Activated CD8-positive, alpha-beta memory T cell treated with anti-CD3 and anti-CD28 coated beads, Interleukin-2, amount 50 U/mL, for 48 hours (primary cell): ENCODE measurements at regions not wholly inside any gene's neighbourhood (a gene's known extent, or its start where the extent isn't known, plus 50 kb on each side); places are given as distances from the start of the nearest gene placed in this dataset.

Experiments
- DNase-seq: peaks from one replicate; pipeline ENCODE4 v3.0.0-alpha.2; 2020

GRCh38 chr10:117720931-117721835, 178.6 kb downstream of the EMX2 start:
- DNase-seq, result no peak

GRCh38 chr10:117721873-117722272, 179.3 kb downstream of the EMX2 start:
- DNase-seq, result no peak

GRCh38 chr10:117723343-117723742, 180.8 kb downstream of the EMX2 start:
- no peak for DNase-seq

GRCh38 chr10:117725993-117726392, 183.4 kb downstream of the EMX2 start:
- no peak for DNase-seq

- no peak for DNase-seq
Measured at GRCh38 chr10:117726596-117727295, 184.2 kb downstream of the EMX2 start.

DNA sequence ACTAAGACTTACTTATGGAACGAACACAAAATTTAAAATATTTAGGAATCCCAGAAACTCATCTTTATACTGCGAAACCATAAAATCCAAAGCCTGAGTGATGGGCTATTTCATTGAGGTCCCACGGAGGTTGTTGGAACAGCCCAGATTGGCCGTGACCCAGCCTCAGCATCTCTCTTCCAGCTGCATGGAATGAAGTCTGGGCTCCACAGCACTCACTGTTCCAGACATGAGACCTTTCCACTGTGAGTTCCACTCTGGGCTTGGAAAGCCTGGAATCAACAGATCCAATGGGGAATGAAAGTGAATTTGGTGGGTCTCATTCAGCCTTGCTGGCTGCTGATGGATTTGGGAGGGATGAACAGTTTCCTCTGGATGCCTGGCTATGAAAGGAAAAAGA, 184.9 kb downstream of the EMX2 start:
- no peak for DNase-seq

- DNase-seq, result no peak
Measured at GRCh38 chr10:117728087-117728486, 185.5 kb downstream of the EMX2 start.

DNA sequence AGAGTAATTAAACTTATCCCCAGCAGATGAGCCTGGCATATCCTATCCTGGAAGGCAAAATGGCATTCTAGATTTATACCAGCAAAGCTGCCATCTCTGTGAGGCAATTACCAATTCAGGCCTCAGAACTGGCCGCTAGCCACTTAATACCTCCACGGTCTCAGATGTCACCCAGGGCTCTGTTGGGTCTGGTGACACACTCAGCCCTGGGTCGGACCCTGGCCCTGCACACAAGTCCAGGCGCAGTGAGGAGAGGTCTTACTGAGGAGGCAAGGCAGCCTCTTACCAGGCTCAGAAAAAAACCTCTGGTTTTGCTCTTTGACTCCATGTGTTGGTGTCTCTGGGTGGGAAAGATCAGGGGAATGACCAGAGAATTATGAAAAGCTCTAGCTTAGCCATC, 186.6 kb downstream of the EMX2 start:
- no peak for DNase-seq

- DNase-seq, result no peak
Measured at GRCh38 chr10:117731121-117731791, 188.7 kb downstream of the EMX2 start.

GRCh38 chr10:117734731-117735405, 192.3 kb downstream of the EMX2 start:
- no peak for DNase-seq

DNA sequence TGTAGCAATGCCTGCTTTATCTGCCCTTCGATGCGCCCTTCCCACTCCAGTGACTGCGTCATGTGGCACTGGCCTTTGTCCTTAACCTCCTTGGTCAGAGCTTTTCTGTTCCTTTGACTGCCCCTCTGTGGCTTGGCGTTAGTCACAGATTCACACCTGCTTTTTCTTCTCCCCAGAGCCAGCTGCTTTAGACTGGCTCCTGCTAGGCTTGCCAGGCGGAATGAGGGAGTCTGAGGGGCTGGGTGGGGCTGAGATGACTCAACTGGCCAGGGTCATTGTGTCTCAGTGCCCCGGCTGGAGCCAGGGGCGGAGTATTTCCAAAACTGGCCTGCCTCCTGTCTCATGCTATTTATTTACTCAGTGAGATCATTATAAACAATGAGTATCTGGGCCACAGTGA, 194.1 kb downstream of the EMX2 start:
- no peak for DNase-seq

DNA sequence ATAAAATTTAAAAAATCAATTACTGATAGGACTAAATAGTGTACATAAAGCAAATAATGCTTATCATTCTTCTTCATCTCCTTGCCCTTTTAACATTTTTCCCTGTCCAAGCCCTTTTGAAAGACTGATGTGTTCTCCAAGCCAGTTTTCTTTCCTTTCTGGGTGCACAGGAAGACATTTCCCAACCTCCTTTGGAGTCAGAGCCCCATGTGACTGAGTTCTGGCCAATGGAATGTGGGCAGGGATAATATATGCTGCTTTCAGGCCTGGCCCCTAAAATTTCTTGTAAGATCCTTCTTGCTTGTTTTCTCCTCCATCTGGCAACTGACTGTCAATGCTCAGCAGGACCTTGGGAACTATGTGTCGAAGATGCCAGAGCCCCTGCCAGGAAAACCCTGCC, 197.5 kb downstream of the EMX2 start:
- DNase-seq, result no peak

DNA sequence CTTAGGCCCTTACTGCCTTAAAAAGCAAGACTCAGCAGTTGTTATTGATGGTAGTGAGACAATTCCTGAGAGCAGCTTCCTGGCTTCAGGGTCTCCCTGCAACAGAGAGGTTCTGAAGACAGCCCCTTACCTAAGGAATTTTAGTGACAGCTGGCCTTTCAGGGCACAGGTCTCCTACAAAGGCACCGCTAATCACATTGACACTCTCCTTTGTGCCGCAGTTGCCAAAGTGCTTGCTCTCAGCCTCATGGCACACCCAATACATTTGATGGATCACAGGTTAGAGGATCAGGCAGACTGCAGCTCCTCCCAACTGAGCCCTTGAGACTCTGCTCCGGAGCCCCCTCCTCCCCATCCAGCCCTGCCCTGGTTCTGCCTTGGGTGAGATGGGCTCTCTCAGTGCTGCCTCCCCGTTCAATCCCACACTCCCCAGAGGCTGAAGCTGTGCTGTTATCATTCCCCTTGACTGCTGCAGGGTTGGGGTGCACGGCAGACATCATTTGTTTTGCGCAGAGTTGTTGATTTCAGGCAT, 198.2 kb downstream of the EMX2 start:
- DNase-seq, result no peak

- DNase-seq, result no peak
Measured at GRCh38 chr10:117741524-117741923, 199.0 kb downstream of the EMX2 start.

- no peak for DNase-seq
Measured at GRCh38 chr10:117743509-117743908, 201.0 kb downstream of the EMX2 start.

DNA sequence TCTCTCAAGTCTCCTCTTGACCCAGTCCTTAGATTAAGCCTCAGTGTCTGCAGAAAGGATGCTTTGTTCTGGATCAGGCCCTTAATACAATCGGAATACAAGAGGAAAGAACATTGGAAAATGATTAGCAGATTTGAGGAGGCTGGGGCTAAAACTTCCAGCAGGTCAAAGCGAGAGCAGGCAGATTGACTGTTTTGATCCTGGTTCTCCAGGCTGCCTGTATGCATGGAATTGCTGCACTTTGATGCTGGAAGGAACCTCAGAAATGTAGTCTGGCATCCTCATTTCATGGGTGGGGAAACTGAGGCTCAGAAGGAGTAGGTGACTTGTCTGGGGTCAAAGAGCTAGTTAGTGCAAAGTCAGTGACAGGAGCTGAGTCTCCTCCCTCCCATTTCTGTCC, 202.8 kb downstream of the EMX2 start:
- DNase-seq, result no peak

DNA sequence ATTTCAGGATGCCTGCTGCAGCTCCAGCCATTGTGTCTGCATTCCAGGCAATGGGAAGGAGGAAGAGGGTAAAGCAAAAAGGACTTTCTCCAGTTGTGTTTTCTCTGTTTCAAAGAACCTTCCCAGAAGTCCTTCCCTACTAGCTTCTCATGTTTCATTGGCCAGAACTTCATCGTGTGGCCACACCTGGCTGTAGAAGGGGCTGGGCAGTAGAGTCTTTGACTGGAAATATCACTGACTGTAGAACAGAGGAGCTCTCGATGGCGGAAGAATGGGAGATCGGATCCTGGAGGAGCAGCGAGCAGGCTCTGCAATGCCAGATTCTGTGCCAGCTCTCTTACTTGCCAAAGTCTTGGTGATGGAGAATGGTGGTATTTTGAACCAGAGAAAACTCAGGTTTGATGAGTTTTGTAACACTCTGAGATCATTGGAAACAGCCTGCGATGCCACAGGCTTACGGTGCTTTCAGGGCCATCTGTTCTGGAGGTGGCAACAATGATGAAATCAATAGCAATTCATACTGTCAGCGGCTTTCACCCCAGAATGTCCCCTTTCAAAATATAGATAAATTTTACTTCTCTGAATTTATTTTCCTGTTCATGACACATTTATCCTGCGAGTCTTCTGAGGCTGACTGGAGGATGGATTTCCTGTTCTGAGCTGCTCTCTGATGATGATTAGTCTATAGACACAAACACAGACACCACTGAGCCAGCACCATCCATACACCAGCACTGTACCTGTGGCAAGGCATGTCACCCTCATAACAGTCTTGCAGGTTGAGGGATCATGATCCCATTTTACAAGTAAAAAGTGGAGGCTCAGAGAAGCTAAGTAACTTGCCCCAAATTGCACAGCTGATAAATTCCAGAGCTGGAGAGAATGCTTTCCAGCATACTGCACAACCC, 204.2 kb downstream of the EMX2 start:
- no peak for DNase-seq

DNA sequence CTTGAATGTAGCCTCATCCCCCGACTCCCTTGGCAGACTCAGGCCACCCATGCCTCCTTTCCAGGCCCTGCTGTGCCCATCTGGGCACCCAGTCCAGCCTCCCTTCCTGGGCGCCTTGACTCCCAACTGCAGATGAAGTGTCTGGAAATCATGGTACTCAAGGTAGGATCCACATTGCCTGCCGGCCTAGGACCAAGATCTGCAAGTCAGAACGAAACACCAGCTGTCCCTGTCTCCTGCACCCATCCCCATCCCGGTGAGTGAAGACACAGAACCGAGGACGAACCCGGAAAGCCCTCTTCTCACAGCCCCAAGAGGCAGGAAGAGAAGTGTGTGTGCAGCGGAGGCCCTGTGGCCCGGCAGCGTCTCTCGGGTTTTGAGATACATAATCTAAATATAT, 205.1 kb downstream of the EMX2 start:
- DNase-seq, result no peak

- no peak for DNase-seq
Measured at GRCh38 chr10:117748058-117748457, 205.5 kb downstream of the EMX2 start.

- no peak for DNase-seq
Measured at GRCh38 chr10:117750616-117751015, 208.1 kb downstream of the EMX2 start.

DNA sequence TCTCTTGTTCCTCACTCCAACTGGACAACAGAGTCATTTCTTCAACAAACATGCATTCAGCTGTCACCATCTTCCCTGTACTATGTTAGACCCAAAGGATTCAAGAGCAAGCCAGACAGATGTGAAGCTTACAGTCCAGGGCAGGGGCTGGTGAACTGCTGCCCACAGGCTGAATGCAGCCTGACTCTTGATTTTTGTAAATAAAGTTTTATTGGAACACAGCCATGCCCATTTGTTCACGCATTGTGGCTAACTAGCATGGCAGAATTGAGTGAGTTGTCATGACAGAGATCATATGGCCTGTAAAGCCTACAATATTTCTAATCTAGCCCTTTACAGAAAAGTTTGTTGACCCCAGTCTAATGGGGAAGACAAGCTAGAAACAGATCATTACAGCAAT, 208.7 kb downstream of the EMX2 start:
- no peak for DNase-seq

- DNase-seq, result no peak
Measured at GRCh38 chr10:117752103-117752502, 209.6 kb downstream of the EMX2 start.
